ENCODE measurements at regions not wholly inside any gene's neighbourhood (a gene's known extent, or its start where the extent isn't known, plus 50 kb on each side); places are given as distances from the start of the nearest gene placed in this dataset.

DNA sequence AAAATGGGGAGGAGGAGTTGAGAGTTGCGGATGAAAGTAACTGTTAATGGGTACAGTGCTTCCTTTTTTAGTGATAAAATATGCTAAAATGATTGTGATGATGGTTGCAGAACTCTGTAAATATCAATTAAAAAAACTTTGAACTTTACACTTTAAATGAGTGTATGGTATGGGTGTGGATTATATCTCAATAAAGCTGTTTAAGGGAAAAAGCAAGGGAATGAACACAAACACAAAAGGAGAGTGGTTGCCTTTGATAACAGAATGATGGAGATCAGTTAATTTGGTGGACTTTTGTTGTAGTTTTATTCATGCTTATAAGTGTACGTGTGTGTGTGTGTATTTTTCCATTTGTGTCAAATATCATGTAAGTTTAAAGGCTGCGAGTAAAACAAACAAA is 186.1 kb downstream of the ZNF608 start:
- Histone ChIP-seq H3K9ac (ENCODE audit: low read depth in 2 of 2, low read length in 2 of 2) (no peak overlapping the region), H3K4me3 (no peak overlapping the region), H3K27me3 (no peaks in the 10 kb centered on the region), H3K4me1 (no peaks in the 10 kb centered on the region), H3K36me3 (no peaks in the 10 kb centered on the region), H3K9me3 (no peaks in the 10 kb centered on the region), H3K27ac (no peak overlapping the region)
- intact Hi-C loops (cut with DNase I): no loop called here
- no peak for DNase-seq
- no peak for TF ChIP-seq CTCF (IDR thresholded peaks at IDR 0.05)

DNA sequence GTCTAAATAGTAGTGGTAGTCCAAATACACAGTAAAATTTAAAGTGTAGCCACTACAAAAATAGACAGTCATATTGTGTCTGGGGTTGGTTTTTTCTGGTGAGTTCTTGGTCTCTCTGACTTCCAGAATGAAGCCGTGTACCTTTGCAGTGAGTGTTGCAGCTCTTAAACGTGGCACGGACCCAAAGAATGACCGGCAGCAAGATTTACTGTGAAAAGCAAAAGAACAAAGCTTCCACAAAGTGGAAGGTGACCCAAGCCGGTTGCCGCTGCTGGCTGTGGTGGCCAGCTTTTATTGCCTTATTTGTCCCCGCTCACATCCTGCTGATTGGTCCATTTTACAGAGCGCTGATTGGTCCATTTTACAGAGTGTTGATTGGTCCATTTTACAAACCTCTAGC is 188.7 kb downstream of the ZNF608 start:
- no peaks in the 10 kb centered on the region for H3K27me3 ChIP-seq
- no peaks in the 10 kb centered on the region for H3K36me3 ChIP-seq
- no peak for TF ChIP-seq CTCF (IDR thresholded peaks at IDR 0.05)
- H3K4me1 ChIP-seq: no peaks in the 10 kb centered on the region
- DNase-seq: no peak
- H3K27ac ChIP-seq: no peak overlapping the region
- no peak overlapping the region for H3K9ac ChIP-seq (ENCODE audit: low read depth in 2 of 2, low read length in 2 of 2)
- no peak overlapping the region for H3K4me3 ChIP-seq
- intact Hi-C loops (cut with DNase I): no loop called here
- no peaks in the 10 kb centered on the region for H3K9me3 ChIP-seq

DNA sequence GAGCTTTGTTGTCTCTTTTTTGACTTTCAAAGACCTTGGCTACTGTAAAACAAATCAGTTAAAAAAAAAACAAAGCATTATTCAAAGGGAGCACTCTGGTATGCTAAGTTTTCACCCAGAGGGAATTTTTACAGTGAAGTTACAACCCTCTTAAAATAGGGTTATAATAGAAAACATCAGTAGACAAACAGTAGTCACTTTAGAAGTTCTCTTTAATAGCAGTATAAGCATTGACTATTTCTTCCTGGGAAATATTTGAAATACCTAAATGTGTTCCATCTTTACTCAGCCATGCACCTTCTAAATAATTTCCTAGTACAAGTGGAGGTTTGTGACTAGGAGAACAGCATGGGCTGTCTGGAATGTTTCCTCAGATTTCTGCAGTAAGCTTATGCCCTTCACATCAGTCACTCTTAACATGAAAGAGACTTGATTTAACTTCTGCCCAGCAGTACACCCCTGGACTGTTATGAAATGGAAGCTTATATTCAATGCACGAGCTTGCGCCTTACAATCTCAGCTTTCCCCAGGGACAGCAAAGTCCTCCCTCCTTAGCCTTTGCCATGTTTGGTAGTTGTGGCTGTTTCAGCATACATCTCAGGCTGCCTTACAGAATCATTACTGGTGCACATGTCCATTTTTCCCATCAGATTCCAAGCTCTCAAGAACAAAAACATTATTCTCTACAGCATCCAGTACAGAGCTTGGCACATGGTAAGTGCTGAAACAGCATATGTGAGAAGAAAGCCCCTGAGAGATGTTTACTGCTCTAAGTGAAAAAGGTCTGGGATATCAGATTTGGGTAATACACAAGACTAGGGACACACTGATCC is 191.5 kb downstream of the ZNF608 start:
- no peaks in the 10 kb centered on the region for H3K9me3 ChIP-seq
- TF ChIP-seq CTCF (IDR thresholded peaks at IDR 0.05): no peak
- H3K4me3 ChIP-seq: no peak overlapping the region
- intact Hi-C loops (cut with DNase I): no loop called here
- H3K36me3 ChIP-seq: no peaks in the 10 kb centered on the region
- no peak overlapping the region for H3K27ac ChIP-seq
- H3K9ac ChIP-seq (ENCODE audit: low read depth in 2 of 2, low read length in 2 of 2): no peak overlapping the region
- no peaks in the 10 kb centered on the region for H3K27me3 ChIP-seq
- no peak for DNase-seq
- no peaks in the 10 kb centered on the region for H3K4me1 ChIP-seq

DNA sequence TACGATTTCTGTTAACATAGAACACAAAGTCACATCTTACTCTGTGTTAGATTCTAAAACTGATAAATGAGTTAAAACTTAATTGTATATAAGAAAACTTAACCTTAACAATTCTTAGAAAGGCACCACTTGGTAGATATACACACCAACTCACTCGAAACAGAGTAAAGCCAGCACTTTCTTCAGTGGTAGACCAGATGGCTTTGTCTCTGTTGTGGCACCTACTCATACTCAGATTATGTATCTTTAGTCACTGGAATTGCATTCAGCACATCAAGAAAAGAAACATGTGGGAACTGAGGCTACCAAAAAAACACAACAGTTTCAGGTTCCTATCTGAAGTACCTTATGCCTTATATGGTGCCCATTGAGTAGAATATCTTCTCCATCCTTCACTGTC is 192.5 kb downstream of the ZNF608 start:
- Histone ChIP-seq H3K9me3 (no peaks in the 10 kb centered on the region), H3K36me3 (no peaks in the 10 kb centered on the region), H3K4me1 (no peaks in the 10 kb centered on the region), H3K27ac (no peak overlapping the region), H3K9ac (ENCODE audit: low read depth in 2 of 2, low read length in 2 of 2) (no peak overlapping the region), H3K4me3 (no peak overlapping the region), H3K27me3 (no peaks in the 10 kb centered on the region)
- TF ChIP-seq CTCF (IDR thresholded peaks at IDR 0.05): no peak
- DNase-seq: no peak
- intact Hi-C loops (cut with DNase I): no loop called here

DNA sequence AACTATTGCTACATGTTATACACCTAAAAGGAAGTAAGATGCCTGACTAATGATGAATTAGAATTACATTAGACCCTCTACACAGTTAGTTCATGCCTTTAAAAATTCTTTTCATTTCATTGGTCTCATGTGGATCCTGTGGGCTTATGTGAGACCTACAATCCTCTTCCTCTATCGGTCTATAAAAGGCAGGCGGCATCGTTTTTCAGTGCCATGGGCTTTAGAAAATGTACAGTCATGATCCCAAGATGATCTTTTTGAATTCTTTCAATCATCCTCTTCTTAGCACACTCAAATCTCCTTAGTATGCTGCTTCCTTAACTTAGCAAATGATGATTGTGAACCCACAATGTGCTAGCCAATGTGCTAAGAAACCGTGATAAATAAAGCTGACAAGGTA is 193.9 kb downstream of the ZNF608 start:
- H3K27me3 ChIP-seq: no peaks in the 10 kb centered on the region
- H3K9ac ChIP-seq (ENCODE audit: low read depth in 2 of 2, low read length in 2 of 2): no peak overlapping the region
- no peaks in the 10 kb centered on the region for H3K36me3 ChIP-seq
- H3K4me3 ChIP-seq: no peak overlapping the region
- intact Hi-C loops (cut with DNase I): no loop called here
- no peak overlapping the region for H3K27ac ChIP-seq
- no peak for TF ChIP-seq CTCF (IDR thresholded peaks at IDR 0.05)
- DNase-seq: no peak
- H3K9me3 ChIP-seq: no peaks in the 10 kb centered on the region
- H3K4me1 ChIP-seq: no peaks in the 10 kb centered on the region

All from colonic mucosa (tissue), 4 donors.